AG08395 (cell line): ENCODE measurements at regions not wholly inside any gene's neighbourhood (a gene's known extent, or its start where the extent isn't known, plus 50 kb on each side); places are given as distances from the start of the nearest gene placed in this dataset.
A peak's percentile ranks its signal among the peaks of the same experiment; 100 is the strongest.

Experiments
- DNase-seq: peaks from one replicate; pipeline ENCODE4 v3.0.0; 2012; ENCODE audit warnings: mixed read lengths, low spot score

GRCh38 chr1:229112832-229113548 lies 157.9 kb upstream of the RAB4A start:
- DNase-seq = no peak

- no peak for DNase-seq
Observed at GRCh38 chr1:229114315-229114714, 156.6 kb upstream of the RAB4A start.

- DNase-seq = no peak
Observed at GRCh38 chr1:229114850-229115365, 156.0 kb upstream of the RAB4A start.

- DNase-seq = no peak
Observed at GRCh38 chr1:229116114-229116513, 154.8 kb upstream of the RAB4A start.

- DNase-seq = peak; percentile 54
Observed at GRCh38 chr1:229117664-229118300, 153.1 kb upstream of the RAB4A start.

- DNase-seq = no peak
Observed at GRCh38 chr1:229118477-229119061, 152.3 kb upstream of the RAB4A start.

- no peak for DNase-seq
Observed at GRCh38 chr1:229119161-229119560, 151.8 kb upstream of the RAB4A start.

GRCh38 chr1:229119876-229120275 lies 151.0 kb upstream of the RAB4A start:
- DNase-seq = no peak

- no peak for DNase-seq
Observed at GRCh38 chr1:229121845-229122436, 149.0 kb upstream of the RAB4A start.

- no peak for DNase-seq
Observed at GRCh38 chr1:229122606-229123005, 148.3 kb upstream of the RAB4A start.

- no peak for DNase-seq
Observed at GRCh38 chr1:229124116-229124515, 146.8 kb upstream of the RAB4A start.

GRCh38 chr1:229124520-229125124 lies 146.3 kb upstream of the RAB4A start:
- DNase-seq = no peak

GRCh38 chr1:229127301-229127700 lies 143.6 kb upstream of the RAB4A start:
- DNase-seq = no peak

GRCh38 chr1:229128066-229128608 lies 142.8 kb upstream of the RAB4A start:
- DNase-seq = no peak

GRCh38 chr1:229129301-229130027 lies 141.4 kb upstream of the RAB4A start:
- DNase-seq = no peak

- DNase-seq = no peak
Observed at GRCh38 chr1:229130028-229130668, 140.8 kb upstream of the RAB4A start.

- no peak for DNase-seq
Observed at GRCh38 chr1:229131243-229132105, 139.4 kb upstream of the RAB4A start.

GRCh38 chr1:229132106-229132443 lies 138.8 kb upstream of the RAB4A start:
- no peak for DNase-seq

GRCh38 chr1:229132706-229133105 lies 138.2 kb upstream of the RAB4A start:
- no peak for DNase-seq

GRCh38 chr1:229133151-229133550 lies 137.8 kb upstream of the RAB4A start:
- DNase-seq = no peak
